Caco-2 (cell line): ENCODE measurements at regions not wholly inside any gene's neighbourhood (a gene's known extent, or its start where the extent isn't known, plus 50 kb on each side); places are given as distances from the start of the nearest gene placed in this dataset.
"Not testable (repeated sequence)": the region's sequence is repeated elsewhere in the genome, so short reads cannot be mapped to it uniquely, and the experiment has no call there.

Source experiments
- BruUV-seq: library from RNA; stranded (reverse); fragments of 400-500 nt; replicated peaks from 2 replicates; lab custom pipeline; 2021; lab: Mats Ljungman, UMichigan
- CTCF ChIA-PET: fragments of 300-600 bp; sonication (Branson Sonifier 250); formaldehyde crosslinking; loops from one replicate; lab custom pipeline; 2022; ENCODE audit warnings: antibody characterized with exemption; lab: Charles Lee
- POLR2A ChIA-PET: fragments of 300-600 bp; sonication (Branson Sonifier 250); formaldehyde crosslinking; loops from one replicate; lab custom pipeline; 2022; ENCODE audit warnings: antibody characterized with exemption; lab: Charles Lee
- DNase-seq, 2 experiments: peaks; one replicate each; pipeline versions ENCODE4 v3.0.0 to v3.0.0-alpha.2; 2020 to 2022
- H3K27me3 ChIP-seq: replicated peaks from 2 replicates; pipeline ENCODE4 v1.6.0; 2011; ENCODE audit warnings: low read length; ENCODE audit not compliant: control insufficient read depth, insufficient read depth
- H3K36me3 ChIP-seq: 2 replicates; pipeline ENCODE4 v1.5.1; 2011; ENCODE audit warnings: low read length; ENCODE audit not compliant: control insufficient read depth, insufficient read depth
- H3K4me1 ChIP-seq: fragments of 250-450 bp; sonication (Bioruptor Pico); 2 replicates; pipeline ENCODE4 v1.5.1; 2020; ENCODE audit warnings: mild to moderate bottlenecking
- H3K4me3 ChIP-seq: 2 replicates; pipeline ENCODE4 v1.5.1; 2011; ENCODE audit warnings: low read depth, mild to moderate bottlenecking, control low read depth, low read length
- H3K9me3 ChIP-seq: fragments of 250-450 bp; sonication (Bioruptor Pico); 2 replicates; pipeline ENCODE4 v1.5.1; 2020; ENCODE audit warnings: mild to moderate bottlenecking, moderate library complexity
- H3K27ac Mint-ChIP-seq: one replicate; pipeline ENCODE4 v1.8.0; 2022; ENCODE audit warnings: mixed read lengths; ENCODE audit not compliant: unreplicated experiment
- H3K27me3 Mint-ChIP-seq: one replicate; pipeline ENCODE4 v1.8.0; 2022; ENCODE audit warnings: mixed read lengths; ENCODE audit not compliant: insufficient read depth, unreplicated experiment
- H3K36me3 Mint-ChIP-seq: one replicate; pipeline ENCODE4 v1.8.0; 2022; ENCODE audit warnings: mild to moderate bottlenecking, mixed read lengths; ENCODE audit not compliant: insufficient read depth, unreplicated experiment
- H3K4me1 Mint-ChIP-seq: one replicate; pipeline ENCODE4 v1.8.0; 2022; ENCODE audit warnings: low read depth, mixed read lengths; ENCODE audit not compliant: unreplicated experiment
- H3K4me3 Mint-ChIP-seq: one replicate; pipeline ENCODE4 v1.8.0; 2022; ENCODE audit warnings: mild to moderate bottlenecking, moderate library complexity, mixed read lengths; ENCODE audit not compliant: unreplicated experiment
- H3K9me3 Mint-ChIP-seq: one replicate; pipeline ENCODE4 v1.8.0; 2022; ENCODE audit warnings: mixed read lengths; ENCODE audit not compliant: unreplicated experiment
- CTCF ChIP-seq, 2 experiments: fragments of 200-600 bp in 1 of 2; IDR thresholded peaks; 1 replicate in 1 of 2; 2 replicates in 1 of 2; pipeline versions ENCODE4 v1.5.1 to v1.8.0; 2011 to 2022; ENCODE audit warnings: antibody characterized with exemption in 1 of 2, control low read depth in 1 of 2, inconsistent platforms in 1 of 2, low read depth in 1 of 2, low read length in 1 of 2, mild to moderate bottlenecking in 1 of 2, moderate library complexity in 1 of 2; ENCODE audit not compliant: insufficient read depth in 1 of 2, severe bottlenecking in 1 of 2, unreplicated experiment in 1 of 2
- intact Hi-C: fragments of 100-400 bp; cut with micrococcal nuclease; formaldehyde crosslinking; loops from one replicate; pipeline ENCODE4 v1.10.0; 2022; ENCODE audit not compliant: unreplicated experiment

GRCh38 chr19:27860309-27860934 lies 1352.5 kb downstream of the UQCRFS1 start:
- BruUV-seq: no TSS peak
- Mint-ChIP-seq H3K4me3 (no peak overlapping the region), H3K36me3 (no peaks in the 10 kb centered on the region), H3K27me3 (no peaks in the 10 kb centered on the region), H3K9me3 (peaks cover 47% of the 10 kb centered on the region), H3K4me1 (no peaks in the 10 kb centered on the region), H3K27ac (no peak overlapping the region)
- H3K36me3 ChIP-seq: no peaks in the 10 kb centered on the region
- H3K4me1 ChIP-seq: no peaks in the 10 kb centered on the region
- DNase-seq: no peak
- CTCF ChIA-PET: no interaction called here
- no peak for TF ChIP-seq CTCF (IDR thresholded peaks at IDR 0.05; ENCODE audit: insufficient read depth in 1 of 2, low read depth in 1 of 2, low read length in 1 of 2, severe bottlenecking in 1 of 2, unreplicated experiment in 1 of 2)
- H3K27me3 ChIP-seq: no peaks in the 10 kb centered on the region
- H3K9me3 ChIP-seq: no peaks in the 10 kb centered on the region
- intact Hi-C loops: no loop called here
- no peak overlapping the region for H3K4me3 ChIP-seq
- POLR2A ChIA-PET: no interaction called here

- Histone ChIP-seq H3K27me3 (no peaks in the 10 kb centered on the region), H3K4me3 (no peak overlapping the region), H3K36me3 (no peaks in the 10 kb centered on the region), H3K4me1 (no peaks in the 10 kb centered on the region), H3K9me3 (no peaks in the 10 kb centered on the region)
- DNase-seq: no peak
- ChIA-PET CTCF (no interaction called here), POLR2A (no interaction called here)
- intact Hi-C loops: no loop called here
- Mint-ChIP-seq H3K36me3 (no peaks in the 10 kb centered on the region), H3K4me1 (no peaks in the 10 kb centered on the region), H3K4me3 (no peak overlapping the region), H3K27me3 (no peaks in the 10 kb centered on the region), H3K27ac (no peak overlapping the region), H3K9me3 (peaks cover 54% of the 10 kb centered on the region)
- no peak for TF ChIP-seq CTCF (IDR thresholded peaks at IDR 0.05; ENCODE audit: insufficient read depth in 1 of 2, low read depth in 1 of 2, low read length in 1 of 2, severe bottlenecking in 1 of 2, unreplicated experiment in 1 of 2)
- no TSS peak for BruUV-seq
Observed at GRCh38 chr19:27859689-27860088, 1353.3 kb downstream of the UQCRFS1 start.

- no peaks in the 10 kb centered on the region for H3K9me3 ChIP-seq
- no peak for DNase-seq
- Mint-ChIP-seq H3K27me3 (no peaks in the 10 kb centered on the region), H3K27ac (no peak overlapping the region), H3K9me3 (peaks cover 57% of the 10 kb centered on the region), H3K4me3 (no peak overlapping the region), H3K36me3 (no peaks in the 10 kb centered on the region), H3K4me1 (no peaks in the 10 kb centered on the region)
- BruUV-seq: no TSS peak
- no peaks in the 10 kb centered on the region for H3K4me1 ChIP-seq
- no peaks in the 10 kb centered on the region for H3K27me3 ChIP-seq
- no peak overlapping the region for H3K4me3 ChIP-seq
- CTCF ChIA-PET: no interaction called here
- POLR2A ChIA-PET: no interaction called here
- no peaks in the 10 kb centered on the region for H3K36me3 ChIP-seq
- no peak for TF ChIP-seq CTCF (IDR thresholded peaks at IDR 0.05; ENCODE audit: insufficient read depth in 1 of 2, low read depth in 1 of 2, low read length in 1 of 2, severe bottlenecking in 1 of 2, unreplicated experiment in 1 of 2)
- intact Hi-C loops: no loop called here
Observed at GRCh38 chr19:27858981-27859581, 1353.9 kb downstream of the UQCRFS1 start.

GRCh38 chr19:27852931-27853330 lies 1360.0 kb downstream of the UQCRFS1 start:
- H3K4me3 Mint-ChIP-seq, POLR2A ChIA-PET, H3K36me3 Mint-ChIP-seq, H3K4me1 ChIP-seq, H3K27ac Mint-ChIP-seq, intact Hi-C loops, H3K4me1 Mint-ChIP-seq, H3K27me3 ChIP-seq, DNase-seq, H3K9me3 ChIP-seq, BruUV-seq, H3K36me3 ChIP-seq, CTCF ChIA-PET, H3K27me3 Mint-ChIP-seq, H3K4me3 ChIP-seq: not testable (repeated sequence)
- peaks cover 34% of the 10 kb centered on the region for H3K9me3 Mint-ChIP-seq
